BJ (cell line): ENCODE measurements at regions not wholly inside any gene's neighbourhood (a gene's known extent, or its start where the extent isn't known, plus 50 kb on each side); places are given as distances from the start of the nearest gene placed in this dataset.

Source experiments
- CTCF ChIA-PET: fragments of 350-600 bp; formaldehyde crosslinking; extraction: SDS; loops from one replicate; lab custom pipeline; 2021; ENCODE audit warnings: antibody characterized with exemption, inconsistent platforms; lab: Yijun Ruan, JAX
- POLR2A ChIA-PET: fragments of 300-600 bp; sonication (Branson Sonifier 250); formaldehyde crosslinking; extraction: SDS; loops from one replicate; lab custom pipeline; 2021; ENCODE audit warnings: antibody characterized with exemption; lab: Charles Lee
- DNase-seq: peaks from one replicate; pipeline ENCODE4 v3.0.0-alpha.2; 2011; ENCODE audit warnings: low read depth
- H3K27me3 ChIP-seq: 2 replicates; pipeline ENCODE4 v1.6.0; 2011; ENCODE audit warnings: low read length; ENCODE audit not compliant: control insufficient read depth, insufficient read depth
- H3K36me3 ChIP-seq: 2 replicates; pipeline ENCODE4 v1.5.1; 2011; ENCODE audit warnings: low read length; ENCODE audit not compliant: control insufficient read depth, insufficient read depth
- H3K4me3 ChIP-seq: 2 replicates; pipeline ENCODE4 v1.5.1; 2011; ENCODE audit warnings: low read depth, mild to moderate bottlenecking, control low read depth, low read length
- CTCF ChIP-seq: IDR thresholded peaks from 2 replicates; pipeline ENCODE4 v1.5.1; 2011; ENCODE audit warnings: low read depth, mild to moderate bottlenecking, control low read depth, inconsistent platforms, low read length, moderate library complexity; ENCODE audit not compliant: insufficient read depth

- no peaks in the 10 kb centered on the region for H3K36me3 ChIP-seq
- no peak for TF ChIP-seq CTCF
- peak; percentile 20 for DNase-seq
- ChIA-PET POLR2A (no interaction called here), CTCF (no interaction called here)
- H3K4me3 ChIP-seq, result no peak overlapping the region
- no peaks in the 10 kb centered on the region for H3K27me3 ChIP-seq
Measured at GRCh38 chr2:226554701-226555100, 244.9 kb downstream of the IRS1 start.

GRCh38 chr2:226553333-226553732, 246.3 kb downstream of the IRS1 start:
- POLR2A ChIA-PET, result no interaction called here
- DNase-seq, result no peak
- H3K36me3 ChIP-seq, result no peaks in the 10 kb centered on the region
- no peak overlapping the region for H3K4me3 ChIP-seq
- TF ChIP-seq CTCF, result no peak
- no peaks in the 10 kb centered on the region for H3K27me3 ChIP-seq
- CTCF ChIA-PET, result no interaction called here

GRCh38 chr2:226552571-226553285, 246.9 kb downstream of the IRS1 start:
- Histone ChIP-seq H3K27me3 (no peaks in the 10 kb centered on the region), H3K36me3 (no peaks in the 10 kb centered on the region), H3K4me3 (no peak overlapping the region)
- TF ChIP-seq CTCF, result no peak
- CTCF ChIA-PET, result no interaction called here
- POLR2A ChIA-PET, result no interaction called here
- no peak for DNase-seq

- H3K4me3 ChIP-seq, result no peak overlapping the region
- CTCF ChIA-PET, result no interaction called here
- POLR2A ChIA-PET, result no interaction called here
- no peaks in the 10 kb centered on the region for H3K27me3 ChIP-seq
- TF ChIP-seq CTCF, result no peak
- DNase-seq, result no peak
- no peaks in the 10 kb centered on the region for H3K36me3 ChIP-seq
Measured at GRCh38 chr2:226551522-226552250, 247.9 kb downstream of the IRS1 start.

- no peak for DNase-seq
- Histone ChIP-seq H3K27me3 (no peaks in the 10 kb centered on the region), H3K36me3 (no peaks in the 10 kb centered on the region), H3K4me3 (no peak overlapping the region)
- TF ChIP-seq CTCF, result no peak
- POLR2A ChIA-PET, result no interaction called here
- CTCF ChIA-PET, result no interaction called here
Measured at GRCh38 chr2:226550801-226551200, 248.8 kb downstream of the IRS1 start.
